Stimulated activated effector memory CD8-positive, alpha-beta T cell treated with anti-CD3 and anti-CD28 coated beads, Interleukin-12 subunit alpha, Interleukin-12 subunit beta, amount 100 ng/mL, for 72 hours (primary cell): ENCODE measurements at regions not wholly inside any gene's neighbourhood (a gene's known extent, or its start where the extent isn't known, plus 50 kb on each side); places are given as distances from the start of the nearest gene placed in this dataset.

Source experiments
- ATAC-seq: fragments of 150-1000 bp; cut with Tn5 transposase; 2 replicates; pipeline ENCODE4 v1.10.0; 2021
- DNase-seq, 2 donors: peaks; one replicate each; pipeline ENCODE4 v3.0.0; 2021 to 2022; ENCODE audit warnings: low spot score in 2 of 2
- H3K27ac Mint-ChIP-seq: one replicate; pipeline ENCODE4 v1.8.0; 2022; ENCODE audit warnings: mild to moderate bottlenecking, mixed read lengths
- H3K36me3 Mint-ChIP-seq: one replicate; pipeline ENCODE4 v1.8.0; 2022; ENCODE audit warnings: mild to moderate bottlenecking, mixed read lengths
- H3K4me1 Mint-ChIP-seq: one replicate; pipeline ENCODE4 v1.8.0; 2022; ENCODE audit warnings: mixed read lengths
- H3K4me3 Mint-ChIP-seq: one replicate; pipeline ENCODE4 v1.8.0; 2022; ENCODE audit warnings: mild to moderate bottlenecking, mixed read lengths
- H3K9me3 Mint-ChIP-seq: one replicate; pipeline ENCODE4 v1.8.0; 2022; ENCODE audit warnings: mixed read lengths

- Mint-ChIP-seq H3K4me1 (no peaks in the 10 kb centered on the region), H3K9me3 (peaks cover 8% of the 10 kb centered on the region), H3K36me3 (no peaks in the 10 kb centered on the region), H3K27ac (no peak overlapping the region), H3K4me3 (no peak overlapping the region)
- no peak for ATAC-seq
- DNase-seq, result no peak
Observed at GRCh38 chr1:73953586-73953985, 244.4 kb downstream of the LRRIQ3 start.

GRCh38 chr1:73953186-73953585 lies 244.8 kb downstream of the LRRIQ3 start:
- Mint-ChIP-seq H3K27ac (no peak overlapping the region), H3K9me3 (peaks cover 8% of the 10 kb centered on the region), H3K4me3 (no peak overlapping the region), H3K4me1 (no peaks in the 10 kb centered on the region), H3K36me3 (no peaks in the 10 kb centered on the region)
- no peak for DNase-seq
- ATAC-seq, result no peak

- DNase-seq (no peak), ATAC-seq (no peak)
- H3K36me3 Mint-ChIP-seq, result no peaks in the 10 kb centered on the region
- no peaks in the 10 kb centered on the region for H3K4me1 Mint-ChIP-seq
- no peaks in the 10 kb centered on the region for H3K9me3 Mint-ChIP-seq
- no peak overlapping the region for H3K4me3 Mint-ChIP-seq
- H3K27ac Mint-ChIP-seq, result no peak overlapping the region
Observed at GRCh38 chr1:73948055-73948454, 249.9 kb downstream of the LRRIQ3 start.

- no peak overlapping the region for H3K27ac Mint-ChIP-seq
- ATAC-seq (no peak), DNase-seq (no peak)
- H3K36me3 Mint-ChIP-seq, result no peaks in the 10 kb centered on the region
- H3K4me1 Mint-ChIP-seq, result no peaks in the 10 kb centered on the region
- H3K4me3 Mint-ChIP-seq, result no peak overlapping the region
- H3K9me3 Mint-ChIP-seq, result no peaks in the 10 kb centered on the region
Observed at GRCh38 chr1:73947009-73947408, 251.0 kb downstream of the LRRIQ3 start.

GRCh38 chr1:73943270-73943669 lies 254.7 kb downstream of the LRRIQ3 start:
- no peak for DNase-seq

GRCh38 chr1:73930293-73930692 lies 267.7 kb downstream of the LRRIQ3 start:
- H3K9me3 Mint-ChIP-seq, result peaks cover 6% of the 10 kb centered on the region
- H3K4me3 Mint-ChIP-seq, result no peak overlapping the region
- H3K4me1 Mint-ChIP-seq, result no peaks in the 10 kb centered on the region
- no peaks in the 10 kb centered on the region for H3K36me3 Mint-ChIP-seq
- DNase-seq, result no peak
- no peak overlapping the region for H3K27ac Mint-ChIP-seq
- ATAC-seq, result no peak

More at GRCh38 chr1:73943270-73943669, 254.7 kb downstream of the LRRIQ3 start:
- Mint-ChIP-seq H3K36me3 (no peaks in the 10 kb centered on the region), H3K4me1 (no peaks in the 10 kb centered on the region), H3K4me3 (no peak overlapping the region), H3K9me3 (peaks cover 3% of the 10 kb centered on the region), H3K27ac (no peak overlapping the region)
- no peak for ATAC-seq

GRCh38 chr1:73914951-73915350 lies 283.0 kb downstream of the LRRIQ3 start:
- H3K9me3 Mint-ChIP-seq, result peaks cover 10% of the 10 kb centered on the region
- ATAC-seq (no peak), DNase-seq (no peak)
- no peaks in the 10 kb centered on the region for H3K4me1 Mint-ChIP-seq
- H3K36me3 Mint-ChIP-seq, result no peaks in the 10 kb centered on the region
- no peak overlapping the region for H3K27ac Mint-ChIP-seq
- no peak overlapping the region for H3K4me3 Mint-ChIP-seq

GRCh38 chr1:73913025-73913424 lies 285.0 kb downstream of the LRRIQ3 start:
- ATAC-seq (no peak), DNase-seq (no peak)

GRCh38 chr1:73911849-73912248 lies 286.1 kb downstream of the LRRIQ3 start:
- Mint-ChIP-seq H3K9me3 (peaks cover 12% of the 10 kb centered on the region), H3K27ac (no peak overlapping the region), H3K4me3 (no peak overlapping the region), H3K4me1 (no peaks in the 10 kb centered on the region), H3K36me3 (no peaks in the 10 kb centered on the region)
- ATAC-seq (no peak), DNase-seq (no peak)

More at GRCh38 chr1:73913025-73913424, 285.0 kb downstream of the LRRIQ3 start:
- H3K4me3 Mint-ChIP-seq, result no peak overlapping the region
- no peaks in the 10 kb centered on the region for H3K4me1 Mint-ChIP-seq
- no peaks in the 10 kb centered on the region for H3K36me3 Mint-ChIP-seq
- H3K27ac Mint-ChIP-seq, result no peak overlapping the region
- H3K9me3 Mint-ChIP-seq, result peaks cover 12% of the 10 kb centered on the region

GRCh38 chr1:73910466-73910865 lies 287.5 kb downstream of the LRRIQ3 start:
- DNase-seq (no peak), ATAC-seq (no peak)
- H3K4me1 Mint-ChIP-seq, result no peaks in the 10 kb centered on the region
- no peaks in the 10 kb centered on the region for H3K36me3 Mint-ChIP-seq
- no peak overlapping the region for H3K4me3 Mint-ChIP-seq
- H3K27ac Mint-ChIP-seq, result no peak overlapping the region
- H3K9me3 Mint-ChIP-seq, result peaks cover 15% of the 10 kb centered on the region

- peaks cover 15% of the 10 kb centered on the region for H3K9me3 Mint-ChIP-seq
Observed at GRCh38 chr1:73910062-73910461, 287.9 kb downstream of the LRRIQ3 start.

GRCh38 chr1:73909043-73909562 lies 288.9 kb downstream of the LRRIQ3 start:
- Mint-ChIP-seq H3K9me3 (peaks cover 18% of the 10 kb centered on the region), H3K27ac (no peak overlapping the region), H3K4me3 (no peak overlapping the region), H3K36me3 (no peaks in the 10 kb centered on the region), H3K4me1 (no peaks in the 10 kb centered on the region)
- no peak for ATAC-seq
- no peak for DNase-seq

More at GRCh38 chr1:73910062-73910461, 287.9 kb downstream of the LRRIQ3 start:
- Mint-ChIP-seq H3K27ac (no peak overlapping the region), H3K4me3 (no peak overlapping the region), H3K36me3 (no peaks in the 10 kb centered on the region), H3K4me1 (no peaks in the 10 kb centered on the region)
- ATAC-seq (no peak), DNase-seq (no peak)

- Mint-ChIP-seq H3K4me1 (no peaks in the 10 kb centered on the region), H3K9me3 (peaks cover 14% of the 10 kb centered on the region), H3K27ac (no peak overlapping the region), H3K36me3 (no peaks in the 10 kb centered on the region), H3K4me3 (no peak overlapping the region)
- no peak for DNase-seq
- ATAC-seq, result no peak
Observed at GRCh38 chr1:73907051-73907450, 290.9 kb downstream of the LRRIQ3 start.

- no peaks in the 10 kb centered on the region for H3K36me3 Mint-ChIP-seq
- no peak overlapping the region for H3K4me3 Mint-ChIP-seq
- H3K9me3 Mint-ChIP-seq, result peaks cover 6% of the 10 kb centered on the region
- DNase-seq (no peak), ATAC-seq (no peak)
- H3K27ac Mint-ChIP-seq, result no peak overlapping the region
- H3K4me1 Mint-ChIP-seq, result no peaks in the 10 kb centered on the region
Observed at GRCh38 chr1:73903092-73903491, 294.9 kb downstream of the LRRIQ3 start.

GRCh38 chr1:73901738-73902137 lies 296.2 kb downstream of the LRRIQ3 start:
- H3K4me1 Mint-ChIP-seq, result no peaks in the 10 kb centered on the region
- ATAC-seq, result no peak
- DNase-seq, result no peak
- H3K36me3 Mint-ChIP-seq, result no peaks in the 10 kb centered on the region
- no peak overlapping the region for H3K4me3 Mint-ChIP-seq
- no peak overlapping the region for H3K27ac Mint-ChIP-seq
- H3K9me3 Mint-ChIP-seq, result peaks cover 6% of the 10 kb centered on the region

GRCh38 chr1:73899311-73899710 lies 298.7 kb downstream of the LRRIQ3 start:
- Mint-ChIP-seq H3K4me1 (no peaks in the 10 kb centered on the region), H3K27ac (no peak overlapping the region), H3K9me3 (no peaks in the 10 kb centered on the region), H3K4me3 (no peak overlapping the region), H3K36me3 (no peaks in the 10 kb centered on the region)
- DNase-seq (no peak), ATAC-seq (no peak)

GRCh38 chr1:73898540-73898939 lies 299.4 kb downstream of the LRRIQ3 start:
- Mint-ChIP-seq H3K4me1 (no peaks in the 10 kb centered on the region), H3K27ac (no peak overlapping the region), H3K9me3 (no peaks in the 10 kb centered on the region), H3K36me3 (no peaks in the 10 kb centered on the region), H3K4me3 (no peak overlapping the region)
- ATAC-seq (no peak), DNase-seq (no peak)
